HG03442 (cell line): ENCODE measurements at regions not wholly inside any gene's neighbourhood (a gene's known extent, or its start where the extent isn't known, plus 50 kb on each side); places are given as distances from the start of the nearest gene placed in this dataset.
A peak's percentile ranks its signal among the peaks of the same experiment; 100 is the strongest.
"Not testable (repeated sequence)": the region's sequence is repeated elsewhere in the genome, so short reads cannot be mapped to it uniquely, and the experiment has no call there.

Experiments
- ATAC-seq: cut with Tn5 transposase; IDR thresholded peaks from one replicate; pipeline ENCODE4 v1.9.1; 2021; ENCODE audit warnings: mild to moderate bottlenecking, moderate library complexity; ENCODE audit not compliant: unreplicated experiment

- no peak for ATAC-seq
Observed at GRCh38 chr3:191958980-191959671, 498.2 kb downstream of the PYDC2 start.

- no peak for ATAC-seq
Observed at GRCh38 chr3:191959876-191960413, 499.0 kb downstream of the PYDC2 start.

GRCh38 chr3:191961022-191961421, 500.1 kb downstream of the PYDC2 start:
- no peak for ATAC-seq

GRCh38 chr3:191961529-191961928, 500.6 kb downstream of the PYDC2 start:
- no peak for ATAC-seq

- no peak for ATAC-seq
Observed at GRCh38 chr3:191962324-191962723, 501.4 kb downstream of the PYDC2 start.

- peak; percentile 52 for ATAC-seq
Observed at GRCh38 chr3:191963182-191963581, 502.2 kb downstream of the PYDC2 start.

GRCh38 chr3:191966556-191966955, 505.6 kb downstream of the PYDC2 start:
- ATAC-seq = no peak

- no peak for ATAC-seq
Observed at GRCh38 chr3:191968299-191968698, 507.3 kb downstream of the PYDC2 start.

- peak; percentile 47 for ATAC-seq
Observed at GRCh38 chr3:191972714-191973398, 511.9 kb downstream of the PYDC2 start.

GRCh38 chr3:191973820-191974219, 512.9 kb downstream of the PYDC2 start:
- no peak for ATAC-seq

- ATAC-seq = no peak
Observed at GRCh38 chr3:191975936-191976335, 515.0 kb downstream of the PYDC2 start.

GRCh38 chr3:191980443-191980842, 519.5 kb downstream of the PYDC2 start:
- no peak for ATAC-seq

GRCh38 chr3:191982481-191982880, 521.5 kb downstream of the PYDC2 start:
- no peak for ATAC-seq

- ATAC-seq = no peak
Observed at GRCh38 chr3:191985691-191986090, 524.7 kb downstream of the PYDC2 start.

- no peak for ATAC-seq
Observed at GRCh38 chr3:191987831-191988350, 526.9 kb downstream of the PYDC2 start.

GRCh38 chr3:191993952-191994351, 533.0 kb downstream of the PYDC2 start:
- not testable (repeated sequence) for ATAC-seq

- no peak for ATAC-seq
Observed at GRCh38 chr3:191997093-191997492, 536.1 kb downstream of the PYDC2 start.

- ATAC-seq = no peak
Observed at GRCh38 chr3:191997579-191998268, 536.8 kb downstream of the PYDC2 start.

- ATAC-seq = no peak
Observed at GRCh38 chr3:192001218-192001617, 540.3 kb downstream of the PYDC2 start.

- ATAC-seq = no peak
Observed at GRCh38 chr3:192005989-192006388, 545.0 kb downstream of the PYDC2 start.

- no peak for ATAC-seq
Observed at GRCh38 chr3:192009903-192010302, 548.9 kb downstream of the PYDC2 start.
